Retina (tissue), 1 donor: ENCODE measurements at regions not wholly inside any gene's neighbourhood (a gene's known extent, or its start where the extent isn't known, plus 50 kb on each side); places are given as distances from the start of the nearest gene placed in this dataset.
A peak's percentile ranks its signal among the peaks of the same experiment; 100 is the strongest.
"Not testable (repeated sequence)": the region's sequence is repeated elsewhere in the genome, so short reads cannot be mapped to it uniquely, and the experiment has no call there.

ENCODE experiments used
- DNase-seq: peaks from one replicate; pipeline ENCODE4 v3.0.0-alpha.2; 2016

GRCh38 chr6:137970368-137970767, 103.3 kb downstream of the TNFAIP3 start:
- DNase-seq = no peak

GRCh38 chr6:137973201-137973600, 106.1 kb downstream of the TNFAIP3 start:
- no peak for DNase-seq

GRCh38 chr6:137975188-137975940, 108.3 kb downstream of the TNFAIP3 start:
- no peak for DNase-seq

GRCh38 chr6:137976430-137976829, 109.4 kb downstream of the TNFAIP3 start:
- DNase-seq = no peak

GRCh38 chr6:137977206-137977605, 110.1 kb downstream of the TNFAIP3 start:
- no peak for DNase-seq

- no peak for DNase-seq
These were observed 110.8 kb downstream of the TNFAIP3 start for GRCh38 chr6:137977814-137978213.

- no peak for DNase-seq
These were observed 111.3 kb downstream of the TNFAIP3 start for GRCh38 chr6:137978252-137978896.

- DNase-seq = not testable (repeated sequence)
These were observed 112.2 kb downstream of the TNFAIP3 start for GRCh38 chr6:137979263-137979662.

GRCh38 chr6:137980777-137981176, 113.7 kb downstream of the TNFAIP3 start:
- DNase-seq = no peak

GRCh38 chr6:137981758-137982157, 114.7 kb downstream of the TNFAIP3 start:
- DNase-seq = no peak

GRCh38 chr6:137982418-137983189, 115.5 kb downstream of the TNFAIP3 start:
- no peak for DNase-seq

- no peak for DNase-seq
These were observed 116.2 kb downstream of the TNFAIP3 start for GRCh38 chr6:137983269-137983668.

- DNase-seq = no peak
These were observed 117.6 kb downstream of the PERP start for GRCh38 chr6:137989664-137990063.

- no peak for DNase-seq
These were observed 111.8 kb downstream of the PERP start for GRCh38 chr6:137995371-137995770.

- DNase-seq = no peak
These were observed 108.7 kb downstream of the PERP start for GRCh38 chr6:137998461-137999019.

- DNase-seq = no peak
These were observed 107.4 kb downstream of the PERP start for GRCh38 chr6:137999815-138000214.

GRCh38 chr6:138000941-138001340, 106.3 kb downstream of the PERP start:
- DNase-seq = no peak

- peak; percentile 69 for DNase-seq
These were observed 105.4 kb downstream of the PERP start for GRCh38 chr6:138001750-138002349.

- DNase-seq = peak; percentile 26
These were observed 102.6 kb downstream of the PERP start for GRCh38 chr6:138004430-138005287.

- DNase-seq = no peak
These were observed 101.4 kb downstream of the PERP start for GRCh38 chr6:138005846-138006245.

GRCh38 chr6:138007014-138007472, 100.2 kb downstream of the PERP start:
- no peak for DNase-seq

- DNase-seq = no peak
These were observed 98.4 kb downstream of the PERP start for GRCh38 chr6:138008791-138009190.
